BLaER1 (cell line): ENCODE measurements at regions not wholly inside any gene's neighbourhood (a gene's known extent, or its start where the extent isn't known, plus 50 kb on each side); places are given as distances from the start of the nearest gene placed in this dataset.

ENCODE experiments used
- H3K27ac ChIP-seq: shearing (Covaris generic); formaldehyde crosslinking; 2 replicates; pipeline ENCODE4 v1.8.1; 2022
- H3K27me3 ChIP-seq: shearing (Covaris generic); formaldehyde crosslinking; 2 replicates; pipeline ENCODE4 v1.8.1; 2022
- H3K36me3 ChIP-seq: shearing (Covaris generic); formaldehyde crosslinking; 2 replicates; pipeline ENCODE4 v1.8.1; 2022
- H3K4me1 ChIP-seq: shearing (Covaris generic); formaldehyde crosslinking; 2 replicates; pipeline ENCODE4 v1.8.1; 2022
- H3K4me2 ChIP-seq: shearing (Covaris generic); formaldehyde crosslinking; 2 replicates; pipeline ENCODE4 v1.8.1; 2022
- H3K4me3 ChIP-seq: shearing (Covaris generic); formaldehyde crosslinking; 2 replicates; pipeline ENCODE4 v1.8.1; 2022
- H3K9ac ChIP-seq: shearing (Covaris generic); formaldehyde crosslinking; 2 replicates; pipeline ENCODE4 v1.8.1; 2022
- H3K9me3 ChIP-seq: shearing (Covaris generic); formaldehyde crosslinking; 2 replicates; pipeline ENCODE4 v1.8.1; 2022
- H4K20me1 ChIP-seq: shearing (Covaris generic); formaldehyde crosslinking; 2 replicates; pipeline ENCODE4 v1.8.1; 2022
- Cebpa-rat ChIP-seq: shearing (Covaris generic); IDR thresholded peaks from 2 replicates; pipeline ENCODE4 v1.8.1; 2022

- Histone ChIP-seq H3K4me3 (no peak overlapping the region), H3K4me2 (no peak overlapping the region), H3K27ac (no peak overlapping the region), H3K4me1 (no peaks in the 10 kb centered on the region), H3K36me3 (no peaks in the 10 kb centered on the region), H3K9me3 (peaks cover 18% of the 10 kb centered on the region), H3K9ac (no peak overlapping the region), H3K27me3 (no peaks in the 10 kb centered on the region), H4K20me1 (no peaks in the 10 kb centered on the region)
- TF ChIP-seq Cebpa-rat: no peak
These were observed 56.6 kb downstream of the SLITRK1 start for GRCh38 chr13:83825676-83826075.

- no peaks in the 10 kb centered on the region for H4K20me1 ChIP-seq
- H3K36me3 ChIP-seq: no peaks in the 10 kb centered on the region
- H3K9ac ChIP-seq: no peak overlapping the region
- H3K27me3 ChIP-seq: no peaks in the 10 kb centered on the region
- TF ChIP-seq Cebpa-rat: no peak
- H3K4me2 ChIP-seq: no peak overlapping the region
- H3K27ac ChIP-seq: no peak overlapping the region
- peaks cover 18% of the 10 kb centered on the region for H3K9me3 ChIP-seq
- H3K4me1 ChIP-seq: no peaks in the 10 kb centered on the region
- H3K4me3 ChIP-seq: no peak overlapping the region
These were observed 57.7 kb downstream of the SLITRK1 start for GRCh38 chr13:83824560-83824959.

- Histone ChIP-seq H3K9me3 (peaks cover 18% of the 10 kb centered on the region), H3K36me3 (no peaks in the 10 kb centered on the region), H3K9ac (no peak overlapping the region), H3K27me3 (no peaks in the 10 kb centered on the region), H4K20me1 (no peaks in the 10 kb centered on the region), H3K4me2 (no peak overlapping the region), H3K4me1 (no peaks in the 10 kb centered on the region), H3K27ac (no peak overlapping the region), H3K4me3 (no peak overlapping the region)
- no peak for TF ChIP-seq Cebpa-rat
These were observed 58.2 kb downstream of the SLITRK1 start for GRCh38 chr13:83824120-83824519.

- Histone ChIP-seq H3K36me3 (no peaks in the 10 kb centered on the region), H3K4me2 (no peak overlapping the region), H3K27me3 (no peaks in the 10 kb centered on the region), H3K4me3 (no peak overlapping the region), H3K9me3 (peaks cover 16% of the 10 kb centered on the region), H3K9ac (no peak overlapping the region), H3K4me1 (no peaks in the 10 kb centered on the region), H3K27ac (no peak overlapping the region), H4K20me1 (no peaks in the 10 kb centered on the region)
- no peak for TF ChIP-seq Cebpa-rat
These were observed 62.7 kb downstream of the SLITRK1 start for GRCh38 chr13:83819611-83820010.

GRCh38 chr13:83819156-83819555 lies 63.1 kb downstream of the SLITRK1 start:
- Histone ChIP-seq H3K4me3 (no peak overlapping the region), H3K36me3 (no peaks in the 10 kb centered on the region), H3K9me3 (peaks cover 12% of the 10 kb centered on the region), H4K20me1 (no peaks in the 10 kb centered on the region), H3K4me1 (no peaks in the 10 kb centered on the region), H3K27me3 (no peaks in the 10 kb centered on the region), H3K4me2 (no peak overlapping the region), H3K9ac (no peak overlapping the region), H3K27ac (no peak overlapping the region)
- TF ChIP-seq Cebpa-rat: no peak

- no peaks in the 10 kb centered on the region for H3K4me1 ChIP-seq
- no peak overlapping the region for H3K27ac ChIP-seq
- no peak for TF ChIP-seq Cebpa-rat
- H3K9ac ChIP-seq: no peak overlapping the region
- no peaks in the 10 kb centered on the region for H3K9me3 ChIP-seq
- H4K20me1 ChIP-seq: no peaks in the 10 kb centered on the region
- no peaks in the 10 kb centered on the region for H3K27me3 ChIP-seq
- H3K4me2 ChIP-seq: no peak overlapping the region
- no peak overlapping the region for H3K4me3 ChIP-seq
- H3K36me3 ChIP-seq: no peaks in the 10 kb centered on the region
These were observed 66.2 kb downstream of the SLITRK1 start for GRCh38 chr13:83816081-83816480.

GRCh38 chr13:83815598-83815997 lies 66.7 kb downstream of the SLITRK1 start:
- TF ChIP-seq Cebpa-rat: no peak
- Histone ChIP-seq H3K27me3 (no peaks in the 10 kb centered on the region), H3K9me3 (no peaks in the 10 kb centered on the region), H4K20me1 (no peaks in the 10 kb centered on the region), H3K27ac (no peak overlapping the region), H3K4me3 (no peak overlapping the region), H3K4me1 (no peaks in the 10 kb centered on the region), H3K9ac (no peak overlapping the region), H3K36me3 (no peaks in the 10 kb centered on the region), H3K4me2 (no peak overlapping the region)

GRCh38 chr13:83810136-83810535 lies 72.1 kb downstream of the SLITRK1 start:
- Histone ChIP-seq H4K20me1 (no peaks in the 10 kb centered on the region), H3K27me3 (no peaks in the 10 kb centered on the region), H3K36me3 (no peaks in the 10 kb centered on the region), H3K27ac (no peak overlapping the region), H3K4me3 (no peak overlapping the region), H3K9me3 (no peaks in the 10 kb centered on the region), H3K9ac (no peak overlapping the region), H3K4me2 (no peak overlapping the region), H3K4me1 (no peaks in the 10 kb centered on the region)
- no peak for TF ChIP-seq Cebpa-rat

- H4K20me1 ChIP-seq: no peaks in the 10 kb centered on the region
- no peaks in the 10 kb centered on the region for H3K36me3 ChIP-seq
- H3K9me3 ChIP-seq: no peaks in the 10 kb centered on the region
- no peak for TF ChIP-seq Cebpa-rat
- no peaks in the 10 kb centered on the region for H3K27me3 ChIP-seq
- H3K9ac ChIP-seq: no peak overlapping the region
- H3K4me1 ChIP-seq: no peaks in the 10 kb centered on the region
- no peak overlapping the region for H3K4me3 ChIP-seq
- no peak overlapping the region for H3K4me2 ChIP-seq
- no peak overlapping the region for H3K27ac ChIP-seq
These were observed 77.8 kb downstream of the SLITRK1 start for GRCh38 chr13:83804356-83804962.

- H3K27me3 ChIP-seq: no peaks in the 10 kb centered on the region
- no peaks in the 10 kb centered on the region for H3K36me3 ChIP-seq
- H3K9ac ChIP-seq: no peak overlapping the region
- no peak overlapping the region for H3K4me3 ChIP-seq
- TF ChIP-seq Cebpa-rat: no peak
- no peak overlapping the region for H3K4me2 ChIP-seq
- no peaks in the 10 kb centered on the region for H4K20me1 ChIP-seq
- no peak overlapping the region for H3K27ac ChIP-seq
- H3K9me3 ChIP-seq: no peaks in the 10 kb centered on the region
- H3K4me1 ChIP-seq: no peaks in the 10 kb centered on the region
These were observed 83.5 kb downstream of the SLITRK1 start for GRCh38 chr13:83798731-83799130.

- H3K27me3 ChIP-seq: no peaks in the 10 kb centered on the region
- no peaks in the 10 kb centered on the region for H3K9me3 ChIP-seq
- TF ChIP-seq Cebpa-rat: no peak
- H3K4me2 ChIP-seq: no peak overlapping the region
- H3K27ac ChIP-seq: no peak overlapping the region
- no peak overlapping the region for H3K4me3 ChIP-seq
- no peaks in the 10 kb centered on the region for H4K20me1 ChIP-seq
- H3K36me3 ChIP-seq: no peaks in the 10 kb centered on the region
- H3K9ac ChIP-seq: no peak overlapping the region
- no peaks in the 10 kb centered on the region for H3K4me1 ChIP-seq
These were observed 85.9 kb downstream of the SLITRK1 start for GRCh38 chr13:83796364-83796763.
